ENCODE measurements at regions not wholly inside any gene's neighbourhood (a gene's known extent, or its start where the extent isn't known, plus 50 kb on each side); places are given as distances from the start of the nearest gene placed in this dataset.
"Not testable (repeated sequence)": the region's sequence is repeated elsewhere in the genome, so short reads cannot be mapped to it uniquely, and the experiment has no call there.

DNA sequence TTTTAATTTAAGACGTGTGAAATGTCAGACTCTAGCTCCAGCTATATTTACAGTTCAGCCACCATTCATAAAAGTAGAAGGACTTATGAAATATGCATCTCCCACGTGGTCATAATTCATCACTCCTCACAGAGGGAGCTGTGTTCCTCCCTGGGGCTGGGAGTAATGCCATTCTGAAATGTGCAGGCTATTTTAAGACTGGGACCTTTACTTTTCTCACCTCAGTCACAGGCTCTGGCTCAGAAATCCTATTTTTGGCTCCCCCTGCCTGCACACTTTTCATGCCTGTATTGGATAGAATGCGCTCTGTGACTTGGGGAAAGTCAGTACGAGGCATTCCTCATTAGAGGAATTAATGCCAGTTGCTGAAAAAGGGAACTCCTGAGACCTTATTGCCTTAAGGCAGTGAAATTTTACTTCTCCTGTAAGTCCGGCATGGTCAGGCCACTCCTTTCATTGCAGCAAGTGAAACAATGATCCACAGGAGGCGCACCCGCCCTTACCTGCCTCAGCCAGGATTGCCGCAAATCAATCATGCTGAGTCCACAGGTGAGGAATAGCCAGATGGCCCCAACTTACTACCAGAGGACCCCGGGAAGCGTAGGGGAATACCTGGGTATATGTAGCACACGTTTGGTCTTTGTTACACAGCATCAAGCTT is 1133.2 kb upstream of the TMEM132C start:
- no peak for DNase-seq

DNA sequence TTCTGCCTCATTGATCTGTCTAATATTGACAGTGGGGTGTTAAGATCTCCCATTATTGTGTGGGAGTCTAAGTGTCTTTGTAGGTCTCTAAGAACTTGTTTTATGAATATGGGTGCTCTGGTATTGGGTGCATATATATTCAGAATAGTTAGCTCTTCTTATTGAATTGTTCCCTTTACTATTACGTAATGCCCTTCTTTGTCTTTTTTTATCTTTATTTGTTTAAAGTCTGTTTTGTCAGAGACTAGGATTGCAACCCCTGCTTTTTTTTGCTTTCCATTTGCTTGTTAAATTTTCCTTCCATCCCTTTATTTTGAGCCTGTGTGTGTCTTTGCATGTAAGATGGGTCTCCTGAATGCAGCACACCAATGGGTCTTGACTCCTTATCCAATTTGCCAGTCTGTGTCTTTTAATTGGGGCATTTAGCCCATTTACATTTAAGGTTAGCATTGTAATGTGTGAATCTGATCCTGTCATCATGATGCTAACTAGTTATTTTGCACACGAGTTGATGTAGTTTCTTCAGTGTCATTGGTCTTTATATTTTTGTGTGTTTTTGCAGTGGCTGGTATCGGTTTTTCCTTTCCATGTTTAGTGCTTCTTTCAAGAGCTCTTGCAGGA is 1126.0 kb upstream of the TMEM132C start:
- DNase-seq = not testable (repeated sequence)

DNA sequence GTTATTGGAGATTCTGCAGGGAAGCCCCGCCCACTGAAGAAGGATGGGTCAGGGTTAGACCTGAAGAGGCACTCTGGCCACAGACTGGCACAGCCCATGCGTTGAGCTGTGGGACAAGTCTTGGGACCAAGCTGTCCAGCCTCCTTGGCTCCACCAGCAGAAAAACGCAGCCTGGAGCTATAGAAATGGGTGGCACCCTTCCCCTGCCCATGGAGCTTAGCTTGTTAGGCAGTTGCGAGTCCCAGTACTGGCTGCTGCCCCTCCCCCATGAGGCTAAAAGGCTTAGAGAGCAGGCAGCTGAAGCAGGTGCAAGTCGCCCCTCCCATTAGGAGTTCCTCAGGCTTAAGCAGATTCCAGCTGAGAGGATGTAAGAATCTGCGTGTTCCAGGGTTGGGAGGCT is 1124.0 kb upstream of the TMEM132C start:
- no peak for DNase-seq

DNA sequence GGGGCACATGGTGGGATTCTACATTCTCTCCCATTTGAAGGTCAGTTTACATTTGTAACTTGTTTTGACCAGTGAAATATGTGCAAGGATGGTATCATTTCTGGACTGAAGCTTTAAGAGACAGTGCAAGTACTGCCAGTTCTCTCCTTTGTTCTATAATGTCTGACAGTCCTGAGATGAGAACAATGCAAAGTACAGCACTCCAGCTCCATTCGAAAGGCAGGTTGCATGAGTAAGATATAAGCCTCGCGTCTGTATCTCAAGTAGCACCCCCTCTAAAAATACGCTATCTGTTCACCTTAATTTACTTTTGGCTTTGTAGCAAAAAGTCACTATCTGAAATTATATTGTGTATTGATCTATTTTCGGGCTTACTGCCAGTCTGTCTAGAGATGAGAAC is 1122.2 kb upstream of the TMEM132C start:
- no peak for DNase-seq

DNA sequence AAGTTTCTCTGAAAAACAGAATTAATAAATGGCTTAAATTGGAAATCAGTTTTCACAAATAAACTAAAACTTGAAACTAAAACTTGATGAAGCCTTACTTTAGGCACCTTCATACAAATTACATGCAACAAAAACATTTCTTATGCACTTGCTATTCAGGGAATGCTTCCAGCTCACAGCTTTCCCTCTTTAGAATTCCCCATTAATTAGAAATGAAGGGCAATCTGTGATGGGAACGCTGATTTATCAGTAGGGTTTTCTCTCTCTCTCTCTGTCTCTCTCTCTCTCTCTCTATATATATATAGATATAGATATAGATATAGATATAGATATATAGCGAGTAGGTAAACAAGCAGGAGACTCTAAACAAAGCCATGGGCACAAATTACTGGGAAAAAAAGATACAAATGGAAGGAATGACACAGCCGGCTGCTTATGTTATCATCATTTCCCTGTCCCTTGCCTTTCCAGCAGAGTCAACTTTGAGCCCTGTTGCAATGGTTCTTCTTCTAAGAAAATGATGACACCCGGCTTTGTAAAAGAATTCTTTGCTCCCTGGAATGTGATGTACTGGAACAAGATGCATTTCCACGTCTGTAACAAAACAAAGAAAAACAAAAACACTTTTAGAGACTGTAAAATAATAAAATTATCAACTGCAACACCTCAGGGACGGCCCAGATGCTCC is 1121.6 kb upstream of the TMEM132C start:
- no peak for DNase-seq

DNA sequence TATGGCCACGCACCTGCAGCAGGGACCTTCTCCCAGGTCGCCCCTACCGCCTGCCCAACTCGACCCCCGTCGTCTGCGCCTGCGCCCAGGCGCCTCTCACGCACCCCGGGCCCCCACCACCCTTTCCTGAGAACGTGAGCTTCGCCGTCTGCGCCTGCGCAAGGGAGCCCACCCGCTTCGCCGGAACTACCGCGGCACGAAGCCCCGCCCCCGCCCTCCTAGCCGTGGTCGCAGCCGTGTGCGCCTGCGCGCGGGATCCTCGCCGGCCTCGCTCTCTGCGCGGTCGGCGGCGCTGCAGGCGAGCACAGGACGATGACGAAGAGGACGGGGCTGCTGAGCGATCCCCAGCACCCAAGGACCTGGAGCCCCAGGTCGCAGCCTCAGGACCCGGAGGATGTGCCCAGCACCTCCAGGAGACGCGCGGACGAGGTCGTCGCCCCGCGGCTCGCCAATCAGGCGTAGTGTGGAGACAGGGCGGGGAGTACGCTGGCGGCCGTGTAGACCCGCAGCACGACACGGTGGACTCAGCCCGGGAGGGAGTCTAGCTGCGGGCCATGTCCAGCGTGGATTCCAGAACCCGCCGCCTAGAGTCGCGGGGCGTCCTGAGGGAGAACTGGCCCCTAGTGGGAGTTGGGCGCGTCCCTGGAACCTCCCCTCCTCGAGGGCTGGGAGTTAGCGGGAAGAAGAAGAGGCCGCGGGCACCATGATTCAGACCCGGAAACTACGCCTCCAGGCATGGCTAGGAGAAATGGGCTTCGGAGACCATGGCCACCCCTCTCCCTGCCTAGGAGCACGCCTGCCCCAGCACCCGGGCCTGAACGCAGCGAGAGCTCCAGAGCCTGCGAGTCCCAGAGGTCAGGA is 1120.8 kb upstream of the TMEM132C start:
- peak; percentile 74 for DNase-seq

DNA sequence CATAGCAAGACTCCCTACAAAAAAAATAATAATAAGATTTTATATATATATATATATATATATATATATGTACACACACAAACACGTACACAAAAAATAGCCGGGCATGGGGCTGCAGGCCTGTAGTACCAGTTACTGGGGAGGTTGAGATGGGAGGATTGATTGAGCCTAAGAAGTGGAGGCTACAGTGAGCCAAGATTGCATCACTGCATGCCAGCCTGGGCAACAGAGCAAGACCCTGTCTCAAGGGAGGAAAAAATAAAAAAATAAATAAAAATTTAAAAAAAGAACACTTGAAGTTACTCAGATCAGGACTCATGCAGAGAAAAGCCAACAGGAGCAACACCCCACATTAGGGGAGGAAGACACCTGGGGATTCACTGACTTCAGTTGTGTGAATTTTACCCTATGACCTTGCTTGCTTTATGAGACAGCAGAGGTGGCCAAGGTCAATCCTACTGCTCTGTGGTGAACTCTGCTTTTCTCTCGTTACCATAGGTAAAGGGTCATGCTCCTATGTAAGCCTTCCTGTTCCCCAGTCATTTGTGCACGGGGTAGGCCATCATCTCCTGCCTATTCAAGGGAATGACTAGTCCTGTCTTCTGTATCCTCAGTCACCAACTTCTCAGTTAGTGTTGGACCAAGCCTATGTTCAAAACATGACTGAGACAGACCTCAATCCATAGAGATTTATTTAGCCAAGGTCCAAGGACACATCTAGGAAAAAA is 1119.8 kb upstream of the TMEM132C start:
- DNase-seq = no peak

DNA sequence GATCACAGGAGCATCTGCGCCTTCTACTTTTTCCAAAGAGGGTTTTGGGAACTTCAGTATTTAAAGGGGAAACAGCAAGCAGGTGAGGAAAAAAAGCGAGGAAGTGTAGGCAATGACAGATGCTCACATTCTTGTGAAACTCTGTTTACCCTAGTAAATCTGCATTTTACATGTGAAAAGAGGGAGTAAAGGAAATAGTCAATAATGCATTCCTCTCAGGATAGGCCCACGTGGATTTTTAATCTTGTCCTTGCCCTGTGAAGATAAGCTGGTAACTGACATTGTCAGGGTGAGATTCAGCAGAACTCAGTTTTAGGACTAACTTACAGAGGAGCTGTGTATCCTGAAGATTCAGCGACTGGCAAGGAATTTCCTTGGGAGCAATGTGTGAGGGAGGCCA is 1119.2 kb upstream of the TMEM132C start:
- DNase-seq = no peak

DNA sequence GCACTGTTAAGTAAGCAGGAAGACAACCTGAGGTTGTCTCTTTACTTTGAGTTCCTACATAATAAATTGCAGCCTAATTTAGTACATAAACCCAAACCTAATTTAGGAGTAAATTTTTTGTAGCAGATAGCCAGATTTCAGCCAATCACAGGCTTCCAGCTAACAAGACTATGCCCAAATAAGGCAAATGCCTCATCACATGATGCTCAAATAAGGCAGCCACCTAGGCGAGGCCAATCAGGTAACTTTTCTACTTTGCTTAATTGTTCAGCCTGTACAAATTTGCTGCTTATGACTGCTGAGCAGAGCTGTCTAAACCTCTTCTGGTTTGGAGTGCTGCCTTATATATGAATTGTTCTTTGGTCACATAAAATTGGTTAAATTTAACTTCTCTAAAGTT is 1118.7 kb upstream of the TMEM132C start:
- DNase-seq = no peak

DNA sequence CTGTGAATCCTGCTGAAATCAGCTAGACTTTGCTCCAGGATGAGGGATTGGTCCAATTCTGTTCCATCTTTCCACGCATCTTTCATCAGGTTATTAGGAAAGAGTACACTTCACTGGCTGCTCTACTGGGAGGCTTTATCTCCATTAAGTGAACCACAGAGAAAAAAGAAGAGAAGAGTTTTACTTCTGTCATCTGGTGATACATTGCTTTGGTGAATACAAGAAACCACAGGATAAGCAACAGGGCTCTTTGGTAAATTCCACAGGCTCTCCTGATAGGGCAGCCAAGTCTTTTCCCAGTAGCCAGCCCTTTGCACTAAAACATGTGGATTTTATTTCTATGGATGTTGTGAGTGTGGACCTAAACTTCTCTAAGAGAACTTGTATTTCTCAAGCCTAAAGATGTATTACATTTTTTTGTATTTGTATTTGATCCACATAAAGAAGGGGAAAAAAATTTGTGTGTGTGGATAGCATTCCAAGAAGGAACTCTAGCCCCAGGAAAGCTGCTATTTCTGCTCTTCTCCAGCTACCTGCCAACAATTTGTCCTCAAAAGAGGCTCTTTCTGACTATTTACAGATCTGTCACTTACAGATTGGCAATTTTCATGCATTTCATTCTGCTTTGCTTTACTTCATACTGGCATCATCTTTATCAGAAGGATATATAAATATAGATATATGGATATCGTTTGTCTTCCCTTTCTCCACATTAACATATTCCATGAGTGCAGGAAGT is 1117.6 kb upstream of the TMEM132C start:
- DNase-seq = no peak

DNA sequence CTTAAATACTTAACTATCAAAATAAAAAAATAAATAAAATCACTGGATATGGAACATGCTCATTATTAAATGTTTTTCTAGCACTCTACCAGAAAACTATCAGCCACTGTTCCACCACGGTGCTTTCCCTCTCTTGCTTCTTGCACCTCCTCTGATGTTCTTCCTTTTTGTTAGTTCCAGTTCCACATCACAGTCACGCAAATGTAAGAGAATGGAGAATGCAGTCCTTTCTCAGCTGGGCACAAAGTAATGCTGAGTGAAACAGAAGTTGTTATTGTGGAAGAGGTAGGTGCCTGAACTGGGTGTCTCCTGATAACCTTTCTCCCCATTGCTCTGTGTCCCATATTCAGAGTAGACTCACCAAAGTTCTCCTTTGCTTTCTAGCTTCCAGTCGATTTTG is 1116.9 kb upstream of the TMEM132C start:
- DNase-seq = no peak

DNA sequence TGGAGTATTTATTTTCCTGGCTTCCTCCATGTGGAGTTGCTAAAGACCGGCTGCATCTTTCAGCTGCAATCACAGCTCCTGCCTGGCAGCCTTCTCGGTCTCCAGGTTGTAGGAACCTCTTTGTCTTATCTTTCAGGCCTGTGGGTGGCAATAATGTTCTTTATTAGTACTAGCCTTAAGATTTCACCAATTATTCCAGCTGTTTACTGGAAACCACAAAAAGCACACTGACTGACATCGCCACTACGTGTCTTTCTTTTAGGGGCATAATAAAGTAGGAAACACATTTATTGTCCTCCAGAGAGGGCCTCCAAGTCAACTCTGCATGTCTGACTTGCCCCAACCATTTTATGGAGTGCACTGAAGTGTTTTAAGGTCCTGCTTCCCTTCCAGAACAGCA is 1116.5 kb upstream of the TMEM132C start:
- DNase-seq = no peak

DNA sequence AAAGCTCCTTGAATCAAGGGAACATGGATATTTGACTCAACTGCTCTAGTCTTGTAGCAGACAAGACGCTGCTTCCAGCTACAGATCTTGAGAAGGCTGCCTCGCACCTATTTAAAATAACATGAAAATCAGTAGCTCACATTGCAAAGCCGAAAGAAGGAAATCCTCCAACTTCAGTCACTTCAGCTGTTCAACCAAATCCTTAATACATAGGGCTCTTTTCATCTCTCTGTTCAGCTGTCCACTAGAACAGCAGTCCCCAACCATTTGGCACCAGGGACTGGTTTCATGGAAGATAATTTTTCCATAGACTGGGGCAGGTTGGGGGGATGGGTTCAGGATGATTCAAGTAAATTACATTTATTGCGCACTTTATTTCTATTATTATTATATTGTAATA is 1116.0 kb upstream of the TMEM132C start:
- DNase-seq = no peak

DNA sequence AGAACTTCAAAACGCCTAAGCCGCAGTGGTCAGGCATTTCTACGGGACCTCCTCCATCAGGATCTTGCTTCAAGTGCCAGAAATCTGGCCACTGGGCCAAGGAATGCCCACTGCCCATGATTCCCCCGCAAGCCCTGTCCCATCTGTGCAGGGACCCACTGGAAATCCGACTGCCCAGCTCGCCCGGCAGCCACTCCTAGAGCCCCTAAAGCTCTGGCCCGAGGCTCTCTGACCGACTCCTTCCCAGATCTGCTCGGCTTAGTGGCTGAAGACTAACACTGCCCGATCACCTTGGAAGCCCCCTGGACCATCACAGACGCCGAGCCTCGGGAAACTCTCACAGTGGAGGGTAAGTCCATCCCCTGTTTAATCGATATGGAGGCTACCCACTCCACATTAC is 1113.0 kb upstream of the TMEM132C start:
- no peak for DNase-seq

DNA sequence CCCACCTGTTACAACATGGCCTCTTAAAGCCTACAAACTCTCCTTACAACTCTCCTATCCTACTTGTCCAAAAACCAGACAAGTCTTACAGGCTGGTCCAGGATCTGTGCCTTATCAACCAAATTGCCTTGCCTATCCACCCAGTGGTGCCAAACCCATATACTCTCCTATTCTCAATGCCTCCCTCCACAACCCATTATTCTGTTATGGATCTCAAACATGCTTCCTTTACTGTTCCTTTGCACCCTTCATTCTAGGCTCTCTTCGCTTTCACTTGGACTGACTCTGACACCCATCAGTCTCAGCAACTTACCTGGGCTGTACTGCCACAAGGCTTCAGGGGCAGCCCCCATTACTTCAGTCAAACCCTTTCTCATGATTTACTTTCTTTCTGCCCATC is 1112.1 kb upstream of the TMEM132C start:
- DNase-seq = not testable (repeated sequence)

DNA sequence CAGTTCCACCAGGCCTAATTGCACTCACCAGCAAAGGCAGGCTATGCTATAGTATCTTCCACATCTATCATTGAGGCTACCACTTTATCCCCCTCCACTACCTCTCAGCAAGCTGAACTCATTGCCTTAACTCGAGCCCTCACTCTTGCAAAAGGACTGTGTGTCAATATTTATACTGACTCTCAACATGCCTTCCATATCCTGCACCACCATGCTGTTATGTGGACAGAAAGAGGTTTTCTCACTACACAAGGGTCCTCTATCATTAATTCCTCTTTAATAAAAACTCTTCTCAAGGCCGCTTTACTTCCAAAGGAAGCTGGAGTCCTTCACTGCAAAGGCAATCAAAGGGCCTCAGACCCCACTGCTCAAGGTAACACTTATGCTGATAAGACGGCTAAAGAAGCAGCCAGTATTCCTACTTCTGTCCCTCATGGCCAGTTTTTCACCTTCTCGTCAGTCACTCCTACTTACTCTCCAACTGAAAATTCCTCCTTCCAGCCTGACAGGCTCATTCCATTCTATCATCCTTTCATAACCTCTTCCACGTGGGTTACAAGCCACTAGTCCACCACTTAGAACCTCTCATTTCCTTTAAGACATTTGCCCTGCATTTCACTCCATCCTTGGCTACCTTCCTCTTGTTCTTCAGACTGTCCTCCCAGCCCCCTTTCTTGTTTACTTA is 1110.9 kb upstream of the TMEM132C start:
- DNase-seq = not testable (repeated sequence)

DNA sequence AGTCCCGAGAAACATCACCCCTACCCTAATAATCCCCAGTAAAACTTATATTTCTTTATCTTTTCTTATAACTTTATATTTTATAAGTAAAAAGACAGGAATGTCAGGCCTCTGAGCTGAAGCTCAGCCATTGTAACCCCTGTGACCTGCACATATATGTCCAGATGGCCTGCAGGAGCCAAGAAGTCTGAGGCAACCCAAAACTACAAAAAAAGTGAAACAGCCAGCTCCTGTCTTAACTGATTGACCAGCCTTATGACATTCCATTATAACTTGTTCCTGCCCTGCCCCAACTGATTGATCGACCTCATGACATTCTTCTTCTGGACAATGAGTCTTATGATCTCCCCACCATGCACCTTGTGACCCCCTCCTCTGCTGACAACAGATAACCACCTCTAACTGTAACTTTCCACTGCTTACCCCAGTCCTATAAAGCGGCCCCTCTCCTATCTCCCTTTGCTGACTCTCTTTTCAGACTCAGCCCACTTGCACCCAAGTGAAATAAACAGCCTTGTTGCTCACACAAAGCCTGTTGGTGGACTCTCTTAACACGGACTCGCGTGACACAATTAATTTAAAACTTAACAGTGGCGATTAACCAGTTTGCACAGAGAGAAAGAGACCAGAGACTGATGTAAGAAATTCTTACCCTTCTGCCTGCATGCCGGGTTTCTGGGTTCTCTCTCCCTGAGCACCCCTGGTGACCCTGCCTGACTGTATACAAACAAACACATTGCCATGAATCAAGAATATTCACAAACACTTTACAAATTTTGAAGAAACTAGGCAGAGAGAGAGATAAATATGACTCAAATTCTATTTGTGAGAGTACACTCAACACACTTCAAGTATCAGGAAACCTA is 1109.2 kb upstream of the TMEM132C start:
- DNase-seq = not testable (repeated sequence)

DNA sequence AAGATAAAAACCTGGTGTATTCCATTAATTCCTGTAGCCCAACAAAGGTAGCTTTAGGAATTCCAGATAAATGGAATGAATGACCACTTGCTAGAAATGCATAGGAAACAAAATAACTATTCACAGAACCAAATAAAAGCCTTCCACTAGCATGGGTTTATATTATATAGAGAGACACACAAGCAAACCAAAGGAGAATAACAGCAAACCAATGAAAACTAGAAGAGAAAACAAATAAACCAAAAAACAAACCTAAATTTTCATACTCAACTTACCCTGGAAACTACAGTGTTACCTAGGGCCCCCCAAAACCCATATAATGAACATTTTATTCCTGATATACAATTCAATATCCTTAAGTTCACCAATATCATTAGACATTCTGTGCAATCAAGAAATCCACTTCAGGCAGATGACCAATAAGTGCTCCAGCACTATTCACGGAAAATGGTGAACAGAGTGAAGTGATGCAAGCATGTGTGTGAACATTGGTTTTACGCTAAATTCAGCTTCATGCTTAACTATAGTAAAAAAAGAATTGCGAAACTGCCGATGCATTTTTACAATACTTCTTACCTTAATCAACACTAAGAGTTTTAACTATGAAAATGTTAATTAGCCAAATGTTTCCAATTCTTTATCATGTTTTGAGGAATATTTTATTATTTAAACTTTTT is 1108.4 kb upstream of the TMEM132C start:
- no peak for DNase-seq

DNA sequence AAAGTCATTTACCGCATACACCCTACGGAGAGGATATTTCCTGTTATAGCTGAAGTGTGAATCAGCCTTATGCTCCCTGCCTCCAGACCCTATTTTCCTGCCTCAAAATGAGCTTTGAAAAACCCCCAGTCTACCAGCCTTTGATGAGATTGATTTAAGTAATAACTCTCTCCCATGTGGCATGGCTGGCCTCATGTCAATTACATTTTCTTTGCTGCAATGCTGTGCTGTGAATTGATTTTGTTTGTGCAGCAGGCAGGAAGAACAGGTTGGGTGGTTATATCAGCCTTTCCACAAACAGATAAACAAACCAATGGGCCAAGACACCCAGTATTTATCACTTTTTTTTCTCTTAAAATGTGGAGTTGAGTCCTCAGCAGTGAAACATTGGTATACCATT is 1105.5 kb upstream of the TMEM132C start:
- DNase-seq = no peak

DNA sequence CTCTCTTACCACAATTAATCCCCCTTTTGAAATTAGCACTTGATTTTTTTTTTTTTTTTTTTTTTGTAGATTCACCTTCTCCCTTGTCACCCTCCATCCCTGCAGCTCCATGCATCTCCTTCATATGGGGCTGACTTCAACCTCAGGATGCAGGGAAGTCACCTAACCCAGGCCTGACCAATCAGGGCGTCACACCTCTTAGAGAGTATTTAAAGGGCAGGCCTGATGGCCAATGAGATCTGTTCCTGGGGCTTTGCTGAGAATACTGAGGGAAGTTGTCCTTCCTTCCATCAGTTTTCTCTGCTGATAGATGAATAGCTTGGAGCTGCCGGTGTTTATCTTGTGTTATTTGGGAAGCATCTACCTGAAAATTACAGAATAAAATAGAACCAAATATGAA is 1104.7 kb upstream of the TMEM132C start:
- DNase-seq = no peak
